H9 (cell line): ENCODE measurements at regions not wholly inside any gene's neighbourhood (a gene's known extent, or its start where the extent isn't known, plus 50 kb on each side); places are given as distances from the start of the nearest gene placed in this dataset.

ENCODE experiments used
- DNase-seq: peaks from one replicate; pipeline ENCODE4 v3.0.0-alpha.2; 2017
- H2AFZ ChIP-seq: one replicate; pipeline ENCODE4 v1.6.1; 2013; ENCODE audit warnings: mild to moderate bottlenecking, low read length, control low read depth, moderate library complexity
- H2AK5ac ChIP-seq: 2 replicates; pipeline ENCODE4 v1.6.1; 2013; ENCODE audit warnings: low read length, control low read depth, mixed read lengths; ENCODE audit not compliant: insufficient read length
- H2BK120ac ChIP-seq: one replicate; pipeline ENCODE4 v1.6.1; 2013; ENCODE audit warnings: low read depth, mild to moderate bottlenecking, low read length, control low read depth, inconsistent platforms; ENCODE audit not compliant: poor library complexity, severe bottlenecking
- H2BK12ac ChIP-seq: 2 replicates; pipeline ENCODE4 v1.6.1; 2013; ENCODE audit warnings: low read length, control low read depth, mixed read lengths, low read depth; ENCODE audit not compliant: insufficient read length
- H2BK15ac ChIP-seq: 2 replicates; pipeline ENCODE4 v1.6.1; 2013; ENCODE audit warnings: low read depth, low read length, control low read depth
- H2BK20ac ChIP-seq: one replicate; pipeline ENCODE4 v1.6.1; 2013; ENCODE audit warnings: low read depth, mild to moderate bottlenecking, low read length, control low read depth, inconsistent platforms; ENCODE audit not compliant: poor library complexity, severe bottlenecking
- H2BK5ac ChIP-seq: 2 replicates; pipeline ENCODE4 v1.6.1; 2013; ENCODE audit warnings: low read length, control low read depth, mixed read lengths; ENCODE audit not compliant: insufficient read length
- H3K14ac ChIP-seq: 2 replicates; pipeline ENCODE4 v1.6.1; 2013; ENCODE audit warnings: low read length, control low read depth; ENCODE audit not compliant: insufficient read depth
- H3K18ac ChIP-seq: 2 replicates; pipeline ENCODE4 v1.6.1; 2013; ENCODE audit warnings: low read depth, mild to moderate bottlenecking, mixed read lengths, low read length, control low read depth; ENCODE audit not compliant: insufficient read length
- H3K23ac ChIP-seq: 2 replicates; pipeline ENCODE4 v1.6.1; 2013; ENCODE audit warnings: low read length, control low read depth, mixed read lengths, low read depth; ENCODE audit not compliant: insufficient read length
- H3K23me2 ChIP-seq: 2 replicates; pipeline ENCODE4 v1.6.1; 2013; ENCODE audit warnings: low read depth, mild to moderate bottlenecking, mixed read lengths, low read length, control low read depth; ENCODE audit not compliant: insufficient read length, poor library complexity, severe bottlenecking
- H3K27ac ChIP-seq: 2 replicates; pipeline ENCODE4 v1.5.1; 2013; ENCODE audit warnings: low read length, control low read depth, mixed read lengths, low read depth; ENCODE audit not compliant: insufficient read length
- H3K27me3 ChIP-seq: 2 replicates; pipeline ENCODE4 v1.6.1; 2013; ENCODE audit warnings: low read length, control low read depth, inconsistent platforms; ENCODE audit not compliant: insufficient read depth
- H3K4ac ChIP-seq: 2 replicates; pipeline ENCODE4 v1.6.1; 2013; ENCODE audit warnings: low read depth, mild to moderate bottlenecking, control low read depth, inconsistent platforms, low read length, moderate library complexity
- H3K4me1 ChIP-seq: 2 replicates; pipeline ENCODE4 v1.6.1; 2013; ENCODE audit warnings: low read length, control low read depth, inconsistent platforms; ENCODE audit not compliant: insufficient read depth
- H3K4me2 ChIP-seq: 2 replicates; pipeline ENCODE4 v1.6.1; 2013; ENCODE audit warnings: low read length, control low read depth, mixed read lengths; ENCODE audit not compliant: insufficient read length, insufficient read depth
- H3K56ac ChIP-seq: 2 replicates; pipeline ENCODE4 v1.6.1; 2013; ENCODE audit warnings: low read depth, mild to moderate bottlenecking, mixed read lengths, low read length, control low read depth; ENCODE audit not compliant: insufficient read length
- H3K79me1 ChIP-seq: 2 replicates; pipeline ENCODE4 v1.6.1; 2013; ENCODE audit warnings: low read depth, mild to moderate bottlenecking, moderate library complexity, low read length, control low read depth, inconsistent platforms; ENCODE audit not compliant: insufficient read depth, poor library complexity, severe bottlenecking
- H3K79me2 ChIP-seq: 2 replicates; pipeline ENCODE4 v1.6.1; 2013; ENCODE audit warnings: low read length, control low read depth, inconsistent platforms; ENCODE audit not compliant: insufficient read depth
- H3K9ac ChIP-seq: 2 replicates; pipeline ENCODE4 v1.6.1; 2013; ENCODE audit warnings: low read length, control low read depth, mixed read lengths; ENCODE audit not compliant: insufficient read length; ENCODE audit errors: extremely low read depth
- H3K9me3 ChIP-seq: one replicate; pipeline ENCODE4 v1.6.1; 2013; ENCODE audit warnings: low read depth, low read length, inconsistent platforms; ENCODE audit not compliant: control insufficient read depth
- H3T11ph ChIP-seq: one replicate; pipeline ENCODE4 v1.6.1; 2013; ENCODE audit warnings: mild to moderate bottlenecking, low read length, control low read depth, inconsistent platforms
- H4K20me1 ChIP-seq: one replicate; pipeline ENCODE4 v1.6.1; 2013; ENCODE audit not compliant: control insufficient read depth, insufficient read length, insufficient read depth
- H4K5ac ChIP-seq: 2 replicates; pipeline ENCODE4 v1.6.1; 2013; ENCODE audit warnings: low read depth, mild to moderate bottlenecking, mixed read lengths, low read length, control low read depth; ENCODE audit not compliant: insufficient read length
- H4K8ac ChIP-seq: replicated peaks from 2 replicates; pipeline ENCODE4 v1.6.1; 2013; ENCODE audit warnings: low read length, control low read depth, mixed read lengths, low read depth; ENCODE audit not compliant: insufficient read length
- H4K91ac ChIP-seq: 2 replicates; pipeline ENCODE4 v1.6.1; 2013; ENCODE audit warnings: low read depth, mild to moderate bottlenecking, moderate library complexity, mixed read lengths, low read length, control low read depth; ENCODE audit not compliant: insufficient read length
- H3K27ac Mint-ChIP-seq, 3 experiments: 2 replicates in 2 of 3; 3 replicates in 1 of 3; pipeline ENCODE4 v1.8.0; 2020 to 2021; ENCODE audit warnings: mixed read lengths in 3 of 3, mild to moderate bottlenecking in 1 of 3, moderate library complexity in 1 of 3
- H3K27me3 Mint-ChIP-seq: 2 replicates; pipeline ENCODE4 v1.8.0; 2021; ENCODE audit warnings: low read depth, mild to moderate bottlenecking, moderate library complexity, mixed read lengths
- H3K36me3 Mint-ChIP-seq, 3 experiments: 2 replicates in 2 of 3; 3 replicates in 1 of 3; pipeline ENCODE4 v1.8.0; 2020 to 2021; ENCODE audit warnings: low read depth in 3 of 3, mixed read lengths in 3 of 3; ENCODE audit not compliant: insufficient read depth in 1 of 3
- H3K4me1 Mint-ChIP-seq, 2 experiments: 2 replicates each; pipeline ENCODE4 v1.8.0; 2020; ENCODE audit warnings: mixed read lengths in 2 of 2
- H3K4me3 Mint-ChIP-seq, 2 experiments: 2 replicates in 1 of 2; 3 replicates in 1 of 2; pipeline ENCODE4 v1.8.0; 2020 to 2021; ENCODE audit warnings: mild to moderate bottlenecking in 2 of 2, mixed read lengths in 2 of 2, moderate library complexity in 1 of 2
- H3K9me3 Mint-ChIP-seq, 2 experiments: 2 replicates in 1 of 2; 3 replicates in 1 of 2; pipeline ENCODE4 v1.8.0; 2020; ENCODE audit warnings: mild to moderate bottlenecking in 2 of 2, mixed read lengths in 2 of 2, moderate library complexity in 1 of 2
- WGBS: extraction: QIAGEN DNeasy Blood & Tissue Kit; methylation state at CpG from one replicate; pipeline ENCODE4 v1.1.7; 2013; ENCODE audit warnings: missing lambda C conversion rate, low lambda C conversion rate, mixed read lengths; ENCODE audit not compliant: insufficient read length; ENCODE audit errors: extremely low coverage; 5-methylcytosine and 5-hydroxymethylcytosine counted together
- TF ChIP-seq, protein P1 (sequence below): fragments of 200-600 bp; sonication (generic); conservative IDR thresholded peaks from 3 replicates; pipeline ENCODE4 v1.8.0; 2021; ENCODE audit warnings: antibody characterized with exemption, mild to moderate bottlenecking

GRCh38 chr2:217449444-217449843 lies 553.4 kb downstream of the TNS1 start:
- H4K5ac ChIP-seq = no peak overlapping the region
- no peak overlapping the region for H3K14ac ChIP-seq
- Mint-ChIP-seq H3K36me3 (no peaks in the 10 kb centered on the region; a peak in 1 of 7 replicates), H3K27me3 (peaks cover 7% of the 10 kb centered on the region), H3K4me1 (no peaks in the 10 kb centered on the region), H3K9me3 (peaks cover 0 to 3% of the 10 kb centered on the region in 2 experiments; a peak in 1 of 5 replicates), H3K27ac (no peak overlapping the region), H3K4me3 (no peak overlapping the region)
- H3T11ph ChIP-seq = no peak overlapping the region
- no CpG with 5 or more reads among the region's 8 CpGs for WGBS
- H3K23me2 ChIP-seq = no peaks in the 10 kb centered on the region
- no peak overlapping the region for H2BK120ac ChIP-seq
- H2AK5ac ChIP-seq = no peak overlapping the region
- H3K27ac ChIP-seq = no peak overlapping the region
- no peak for DNase-seq
- no peak overlapping the region for H3K56ac ChIP-seq
- no peak overlapping the region for H3K23ac ChIP-seq
- no peak overlapping the region for H2BK12ac ChIP-seq
- no peaks in the 10 kb centered on the region for H3K27me3 ChIP-seq
- no peak overlapping the region for H3K18ac ChIP-seq
- no peak overlapping the region for H3K4me2 ChIP-seq
- H3K79me2 ChIP-seq = no peaks in the 10 kb centered on the region
- H2BK15ac ChIP-seq = no peak overlapping the region
- no peak overlapping the region for H4K8ac ChIP-seq
- H2BK20ac ChIP-seq = no peak overlapping the region
- no peaks in the 10 kb centered on the region for H3K79me1 ChIP-seq
- no peaks in the 10 kb centered on the region for H4K20me1 ChIP-seq
- no peak overlapping the region for H2AFZ ChIP-seq
- H3K9ac ChIP-seq = no peak overlapping the region
- H2BK5ac ChIP-seq = no peak overlapping the region
- TF ChIP-seq, protein P1, sequence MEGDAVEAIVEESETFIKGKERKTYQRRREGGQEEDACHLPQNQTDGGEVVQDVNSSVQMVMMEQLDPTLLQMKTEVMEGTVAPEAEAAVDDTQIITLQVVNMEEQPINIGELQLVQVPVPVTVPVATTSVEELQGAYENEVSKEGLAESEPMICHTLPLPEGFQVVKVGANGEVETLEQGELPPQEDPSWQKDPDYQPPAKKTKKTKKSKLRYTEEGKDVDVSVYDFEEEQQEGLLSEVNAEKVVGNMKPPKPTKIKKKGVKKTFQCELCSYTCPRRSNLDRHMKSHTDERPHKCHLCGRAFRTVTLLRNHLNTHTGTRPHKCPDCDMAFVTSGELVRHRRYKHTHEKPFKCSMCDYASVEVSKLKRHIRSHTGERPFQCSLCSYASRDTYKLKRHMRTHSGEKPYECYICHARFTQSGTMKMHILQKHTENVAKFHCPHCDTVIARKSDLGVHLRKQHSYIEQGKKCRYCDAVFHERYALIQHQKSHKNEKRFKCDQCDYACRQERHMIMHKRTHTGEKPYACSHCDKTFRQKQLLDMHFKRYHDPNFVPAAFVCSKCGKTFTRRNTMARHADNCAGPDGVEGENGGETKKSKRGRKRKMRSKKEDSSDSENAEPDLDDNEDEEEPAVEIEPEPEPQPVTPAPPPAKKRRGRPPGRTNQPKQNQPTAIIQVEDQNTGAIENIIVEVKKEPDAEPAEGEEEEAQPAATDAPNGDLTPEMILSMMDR = no peak
- H3K4me1 ChIP-seq = no peaks in the 10 kb centered on the region
- no peaks in the 10 kb centered on the region for H3K9me3 ChIP-seq
- H4K91ac ChIP-seq = no peak overlapping the region
- no peak overlapping the region for H3K4ac ChIP-seq
